ENCODE measurements at regions not wholly inside any gene's neighbourhood (a gene's known extent, or its start where the extent isn't known, plus 50 kb on each side); places are given as distances from the start of the nearest gene placed in this dataset.

DNA sequence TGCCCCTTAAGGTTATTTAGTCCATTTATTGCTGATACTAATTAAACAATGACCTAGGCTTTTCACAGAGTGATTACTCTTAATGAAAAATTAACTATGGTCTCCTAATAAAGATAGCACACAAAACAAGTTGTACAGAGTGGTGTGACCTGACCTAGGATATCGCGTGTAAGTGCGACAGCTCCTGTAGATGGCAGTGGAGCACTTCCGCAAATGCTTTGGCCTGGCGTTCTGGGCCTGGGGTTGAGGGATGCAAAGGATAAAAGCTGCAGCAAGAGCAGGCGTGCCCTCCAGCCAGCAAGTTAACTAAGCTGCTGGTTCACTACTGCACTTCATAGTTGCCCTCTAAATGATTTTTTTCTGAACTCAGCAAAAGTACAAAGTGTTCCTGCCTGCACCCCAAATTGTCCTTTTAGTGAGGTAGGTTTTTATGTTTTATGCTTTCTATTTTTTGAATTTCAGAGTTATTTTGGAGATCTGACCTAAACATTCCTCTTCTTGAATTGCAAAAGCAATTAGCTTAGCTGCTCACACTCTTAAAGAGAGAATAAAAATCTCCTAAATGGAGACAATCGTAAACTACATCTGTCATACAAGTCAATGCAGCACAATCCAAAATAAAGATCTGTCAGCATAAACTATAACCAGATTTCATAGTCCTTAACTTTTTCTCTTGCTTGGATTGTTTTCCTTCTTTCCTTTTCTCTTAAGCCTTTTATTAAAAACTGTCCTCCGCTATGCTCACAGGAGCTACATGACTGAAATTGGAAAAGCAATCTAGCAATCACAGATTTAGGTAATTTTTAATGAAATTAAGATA is 379.6 kb downstream of the LRIG3 start:
- peak; percentile 89 for DNase-seq

DNA sequence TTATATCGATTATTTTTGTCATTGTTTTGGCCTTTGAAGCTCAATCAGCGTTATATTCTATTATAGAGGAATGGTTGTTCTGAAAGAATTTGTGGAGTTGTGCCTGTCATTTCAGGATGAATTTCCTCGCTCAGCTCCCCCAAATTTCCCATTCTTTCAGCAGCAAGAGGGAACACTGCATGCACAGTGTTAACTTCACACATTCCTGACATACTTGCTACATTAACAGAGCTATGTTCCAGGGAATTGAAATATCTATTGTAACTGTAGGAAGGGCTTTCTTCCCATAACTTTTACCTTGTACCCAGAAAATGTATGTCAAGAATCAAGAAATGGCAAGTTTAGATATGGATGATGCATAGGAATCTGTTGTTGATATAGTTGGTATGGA is 379.0 kb downstream of the LRIG3 start:
- no peak for DNase-seq

DNA sequence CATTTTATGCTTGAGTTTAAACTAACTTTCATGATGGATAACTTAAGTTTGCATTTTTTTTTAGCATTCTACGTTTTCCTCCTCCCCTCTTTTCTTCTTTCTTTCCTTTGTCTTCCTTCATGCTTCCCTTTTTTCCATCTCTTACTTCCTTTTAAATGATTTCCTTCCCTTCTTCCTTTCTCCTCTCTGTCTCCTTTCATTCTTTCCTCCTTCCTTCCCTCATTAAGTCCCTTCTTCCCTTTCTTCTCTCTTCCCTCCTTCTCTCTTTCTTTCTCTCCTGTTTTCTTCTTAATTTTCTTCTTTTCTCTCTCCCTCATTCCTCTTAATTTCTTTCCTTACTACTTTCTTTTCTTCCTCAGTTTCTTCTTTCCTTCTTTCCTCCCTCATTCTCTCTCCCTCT is 376.0 kb downstream of the LRIG3 start:
- no peak for DNase-seq

GRCh38 chr12:58547217-58547616 is 373.1 kb downstream of the LRIG3 start:
- no peak for DNase-seq

DNA sequence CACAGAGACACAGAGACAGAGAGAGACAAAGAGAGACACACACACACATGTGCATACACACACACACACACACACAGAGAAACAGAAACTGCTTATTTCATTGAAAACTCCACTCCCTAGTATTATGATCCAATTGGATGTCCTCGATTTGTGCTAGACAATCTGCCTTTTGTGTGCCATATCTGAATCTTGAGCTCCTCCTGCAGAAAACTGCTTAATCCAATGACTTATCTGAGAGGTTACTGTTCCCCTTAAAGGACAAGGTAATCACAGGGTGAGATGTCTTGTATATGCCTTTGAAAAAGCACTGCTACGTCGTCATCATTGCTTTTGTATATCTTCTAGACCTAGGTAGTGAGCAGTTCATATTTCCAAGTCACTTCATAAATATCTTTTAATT is 371.5 kb downstream of the LRIG3 start:
- no peak for DNase-seq

- no peak for DNase-seq
Observed at GRCh38 chr12:58554522-58555157, 365.7 kb downstream of the LRIG3 start.

- peak; percentile 93 for DNase-seq
Observed at GRCh38 chr12:58557171-58557570, 363.1 kb downstream of the LRIG3 start.

- DNase-seq = no peak
Observed at GRCh38 chr12:58557661-58558060, 362.6 kb downstream of the LRIG3 start.

DNA sequence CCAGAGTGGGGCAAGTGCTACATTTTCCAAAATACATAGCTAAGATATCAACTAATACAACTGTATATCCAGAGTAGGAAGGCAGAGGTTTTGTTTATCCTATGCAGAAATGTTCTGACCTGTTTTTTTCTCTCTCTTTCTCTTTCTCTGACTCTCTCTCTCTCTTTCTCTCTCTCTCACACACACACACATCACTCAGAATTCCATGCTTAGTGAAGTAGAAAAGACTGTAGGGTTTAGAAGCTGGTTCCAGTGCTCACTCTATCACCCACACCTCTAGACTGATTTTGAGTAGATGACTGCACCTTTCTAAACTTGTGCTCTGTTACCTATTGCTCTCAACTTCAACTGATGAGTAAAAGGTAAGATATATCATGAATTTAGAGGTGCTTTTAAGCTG is 356.7 kb downstream of the LRIG3 start:
- no peak for DNase-seq

GRCh38 chr12:58564721-58565120 is 355.6 kb downstream of the LRIG3 start:
- no peak for DNase-seq

DNA sequence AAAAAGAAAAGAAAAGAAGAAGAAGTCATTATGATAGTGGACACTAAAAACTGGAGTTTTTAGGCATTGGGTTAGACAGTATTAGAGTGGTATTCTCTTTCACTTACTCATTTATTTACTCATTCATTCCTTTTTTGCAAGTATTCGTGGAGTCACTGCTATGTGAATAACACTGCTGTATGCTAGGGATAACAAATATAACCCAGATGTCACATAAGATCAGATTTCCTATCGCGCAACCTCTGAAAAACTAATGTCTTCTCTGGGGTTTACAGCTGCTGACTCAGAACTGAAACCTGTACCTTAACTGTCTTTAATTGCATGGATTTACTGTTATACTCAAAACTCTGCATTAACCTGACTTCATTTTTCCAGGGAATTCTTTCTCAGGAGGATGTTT is 353.7 kb downstream of the LRIG3 start:
- no peak for DNase-seq

GRCh38 chr12:58567189-58567588 is 353.1 kb downstream of the LRIG3 start:
- DNase-seq = no peak

- no peak for DNase-seq
Observed at GRCh38 chr12:58570411-58570810, 349.9 kb downstream of the LRIG3 start.

- DNase-seq = no peak
Observed at GRCh38 chr12:58575256-58575655, 345.0 kb downstream of the LRIG3 start.

DNA sequence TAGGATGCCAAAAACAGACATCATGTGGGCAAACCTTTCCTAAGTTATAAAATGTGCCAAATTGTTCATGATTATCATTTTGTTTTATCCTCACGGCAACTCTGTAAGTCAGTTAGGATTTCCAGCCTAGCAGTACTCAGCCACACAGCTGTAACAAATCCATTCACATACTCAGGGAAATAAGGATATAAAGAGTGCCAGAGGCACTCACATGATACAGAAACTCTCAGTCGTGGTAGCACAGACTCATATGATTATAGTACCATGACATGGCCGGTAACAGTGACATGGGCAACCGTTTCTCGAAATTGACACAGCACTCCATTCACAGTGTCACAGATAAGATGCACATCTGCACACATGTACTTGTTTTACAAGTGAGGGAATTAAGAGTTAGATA is 344.2 kb downstream of the LRIG3 start:
- DNase-seq = no peak

- no peak for DNase-seq
Observed at GRCh38 chr12:58576916-58577315, 343.4 kb downstream of the LRIG3 start.

DNA sequence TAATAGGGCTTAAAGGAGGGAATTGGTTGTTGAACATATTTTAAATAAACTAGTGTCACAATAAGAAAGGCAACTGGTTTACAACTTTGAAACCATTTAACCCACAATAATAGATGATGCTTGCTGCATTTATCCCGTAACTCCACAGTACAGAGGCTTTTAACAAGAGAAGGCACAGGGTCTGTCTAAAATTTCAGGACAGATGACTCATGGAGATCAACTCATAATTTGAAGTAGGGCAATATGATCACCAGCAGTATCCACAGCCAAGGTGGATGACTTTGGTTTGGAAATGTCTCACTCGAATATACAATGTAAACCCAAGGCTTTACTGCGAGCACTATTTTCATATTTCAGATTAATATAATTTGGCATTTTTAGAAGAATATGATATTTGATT is 340.2 kb downstream of the LRIG3 start:
- no peak for DNase-seq

DNA sequence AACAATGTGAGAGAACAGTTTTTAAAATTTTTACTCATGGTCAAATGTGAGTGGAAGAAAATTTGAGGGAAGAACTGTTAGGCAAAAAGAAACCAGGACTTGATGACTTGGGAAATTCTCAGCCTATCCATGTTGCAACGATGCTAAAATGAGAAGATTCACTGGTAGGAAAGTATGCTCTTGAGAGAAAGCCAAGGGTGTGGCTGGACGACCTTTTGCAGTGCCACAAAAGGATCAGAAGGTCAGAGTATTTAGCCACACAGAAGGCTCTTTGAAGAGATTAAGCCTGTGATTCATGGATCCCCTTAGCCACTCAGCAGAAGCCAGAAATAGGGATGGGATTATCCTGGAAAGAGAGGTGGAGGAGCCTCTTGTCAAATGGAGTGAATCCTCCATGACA is 336.8 kb downstream of the LRIG3 start:
- DNase-seq = no peak

DNA sequence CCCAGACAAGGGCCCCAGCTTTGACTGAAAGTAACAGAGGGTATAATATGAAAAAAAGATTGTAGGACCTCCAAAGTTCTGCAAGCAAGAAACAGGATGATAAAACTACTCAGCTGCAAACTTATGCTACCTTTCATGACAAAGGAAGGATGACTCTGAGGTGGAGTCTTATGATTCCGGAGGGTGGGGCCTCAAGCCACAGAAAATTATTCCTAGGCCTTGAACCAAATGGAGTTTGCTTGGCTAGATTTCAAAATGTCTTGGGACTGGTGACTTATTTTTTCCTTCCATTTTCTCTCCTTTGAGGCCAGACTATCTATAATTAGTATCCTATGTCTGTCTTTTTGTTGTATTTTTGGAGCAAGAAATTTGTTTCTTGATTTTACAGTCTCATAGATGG is 336.4 kb downstream of the LRIG3 start:
- no peak for DNase-seq

DNA sequence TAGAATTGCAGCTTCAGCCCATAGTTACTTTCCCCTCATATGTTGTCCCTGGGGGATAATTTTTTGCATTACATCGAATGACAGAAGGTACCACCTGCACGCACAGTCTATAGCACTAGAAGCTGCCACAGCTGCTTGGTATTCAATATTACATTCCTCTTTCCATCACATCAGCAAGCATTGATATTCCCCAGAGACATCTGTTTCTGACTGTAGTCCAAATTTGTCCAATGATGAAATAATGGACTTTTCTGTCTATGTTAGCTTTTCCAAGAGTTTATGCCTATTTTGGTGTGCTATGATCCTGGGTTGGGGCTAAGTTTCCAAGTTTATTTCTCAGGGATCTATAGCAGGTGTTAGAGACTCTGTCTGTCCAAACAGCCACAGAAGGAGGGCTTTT is 335.4 kb downstream of the LRIG3 start:
- no peak for DNase-seq

GRCh38 chr12:58586762-58587161 is 333.5 kb downstream of the LRIG3 start:
- DNase-seq = no peak

- DNase-seq = no peak
Observed at GRCh38 chr12:58588770-58589169, 331.5 kb downstream of the LRIG3 start.

- no peak for DNase-seq
Observed at GRCh38 chr12:58592475-58593207, 327.7 kb downstream of the LRIG3 start.

All from dermis blood vessel endothelial cell (primary cell).